Activated CD4-positive, alpha-beta T cell treated with anti-CD3 and anti-CD28 coated beads for 36 hours (primary cell): ENCODE measurements at regions not wholly inside any gene's neighbourhood (a gene's known extent, or its start where the extent isn't known, plus 50 kb on each side); places are given as distances from the start of the nearest gene placed in this dataset.
"Not testable (repeated sequence)": the region's sequence is repeated elsewhere in the genome, so short reads cannot be mapped to it uniquely, and the experiment has no call there.

Source experiments
- ATAC-seq: fragments of 200-7000 bp; cut with Tn5 transposase; one replicate; pipeline ENCODE4 v1.10.0; 2021; ENCODE audit warnings: mild to moderate bottlenecking, moderate library complexity
- CTCF ChIA-PET: fragments of 350-600 bp; sonication (Branson Sonifier 250); formaldehyde crosslinking; loops from one replicate; lab custom pipeline; 2021; ENCODE audit warnings: antibody characterized with exemption; lab: Charles Lee
- POLR2A ChIA-PET: fragments of 350-600 bp; sonication (Branson Sonifier 250); formaldehyde crosslinking; loops from one replicate; lab custom pipeline; 2021; ENCODE audit warnings: antibody characterized with exemption, inconsistent platforms; lab: Charles Lee
- DNase-seq: peaks from one replicate; pipeline ENCODE4 v3.0.0-alpha.2; 2020
- H3K27ac Mint-ChIP-seq: one replicate; pipeline ENCODE4 v1.8.0; 2021; ENCODE audit warnings: mixed read lengths
- H3K27me3 Mint-ChIP-seq: one replicate; pipeline ENCODE4 v1.8.0; 2021; ENCODE audit warnings: mixed read lengths
- H3K36me3 Mint-ChIP-seq: one replicate; pipeline ENCODE4 v1.8.0; 2021; ENCODE audit warnings: low read depth, mixed read lengths
- H3K4me1 Mint-ChIP-seq: one replicate; pipeline ENCODE4 v1.8.0; 2021; ENCODE audit warnings: mixed read lengths
- H3K4me3 Mint-ChIP-seq: one replicate; pipeline ENCODE4 v1.8.0; 2021; ENCODE audit warnings: mild to moderate bottlenecking, moderate library complexity, mixed read lengths
- H3K9me3 Mint-ChIP-seq: one replicate; pipeline ENCODE4 v1.8.0; 2021; ENCODE audit warnings: low read depth, mixed read lengths
- intact Hi-C, 2 experiments: fragments of 100-400 bp; cut with DNase I in 1 of 2; cut with micrococcal nuclease in 1 of 2; formaldehyde crosslinking; loops; one replicate each; pipeline versions ENCODE4 v1.14.2 to v1.15.1; 2022 to 2024; cut with DNase I, micrococcal nuclease

GRCh38 chr6:76788155-76788554, 675.1 kb downstream of the HTR1B start:
- Mint-ChIP-seq H3K36me3 (no peaks in the 10 kb centered on the region), H3K4me3 (no peak overlapping the region), H3K9me3 (peaks cover 13% of the 10 kb centered on the region), H3K27me3 (no peaks in the 10 kb centered on the region), H3K4me1 (no peaks in the 10 kb centered on the region), H3K27ac (no peak overlapping the region)
- POLR2A ChIA-PET, result no interaction called here
- ATAC-seq, result no peak
- CTCF ChIA-PET, result no interaction called here
- intact Hi-C loops, result no loop called here
- DNase-seq, result no peak

DNA sequence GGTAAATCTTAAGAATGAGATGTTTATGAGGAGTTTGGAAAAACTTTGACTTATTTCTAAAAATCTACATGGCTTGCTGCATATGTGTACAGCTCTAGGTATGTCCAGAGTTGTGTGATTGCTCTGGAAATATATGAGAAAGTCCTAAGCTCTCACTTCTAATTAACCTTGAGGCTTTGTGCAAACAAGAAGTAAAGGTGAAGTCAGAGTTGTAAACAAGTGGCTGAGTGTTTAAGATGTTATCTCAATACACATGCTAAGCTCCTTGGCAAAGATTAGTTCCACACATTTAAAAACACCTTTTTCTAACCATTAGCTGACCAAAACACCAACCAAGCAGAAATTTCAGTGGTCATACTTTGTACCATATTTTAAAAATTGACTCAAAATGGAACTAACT, 684.2 kb downstream of the HTR1B start:
- no peaks in the 10 kb centered on the region for H3K4me1 Mint-ChIP-seq
- ATAC-seq (no peak), DNase-seq (no peak)
- no peak overlapping the region for H3K27ac Mint-ChIP-seq
- CTCF ChIA-PET, result interaction anchor here (1.0 kb wide), 1 partner anchor 11 kb away, joined by 3 read pairs; no protein-coding TSS in a partner anchor
- POLR2A ChIA-PET, result no interaction called here
- H3K36me3 Mint-ChIP-seq, result no peaks in the 10 kb centered on the region
- intact Hi-C loops, result no loop called here
- no peak overlapping the region for H3K4me3 Mint-ChIP-seq
- no peaks in the 10 kb centered on the region for H3K27me3 Mint-ChIP-seq
- H3K9me3 Mint-ChIP-seq, result peaks cover 8% of the 10 kb centered on the region

DNA sequence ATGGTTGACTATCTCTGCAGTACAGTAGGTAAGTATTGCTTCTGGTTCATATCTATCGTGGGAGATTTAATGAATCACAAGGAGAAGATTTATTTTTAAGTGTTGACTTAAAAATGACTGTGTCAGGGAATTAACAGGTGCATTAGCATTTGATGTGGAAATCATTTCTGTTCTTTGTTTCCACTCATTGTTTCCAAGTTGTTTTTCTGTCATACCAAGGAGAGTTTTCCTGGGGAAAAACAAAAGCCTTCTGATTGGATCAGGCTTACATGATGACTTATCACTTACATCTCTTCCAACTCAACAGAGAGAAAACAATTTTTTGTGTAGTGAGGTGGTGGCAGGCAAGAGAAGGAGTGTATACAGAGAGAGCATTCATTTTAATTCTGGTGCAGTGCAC, 686.4 kb downstream of the HTR1B start:
- H3K27ac Mint-ChIP-seq, result no peak overlapping the region
- H3K27me3 Mint-ChIP-seq, result no peaks in the 10 kb centered on the region
- DNase-seq (no peak), ATAC-seq (no peak)
- ChIA-PET POLR2A (no interaction called here), CTCF (interaction anchor here (0.6 kb wide), 1 partner anchor 14 kb away, joined by 5 read pairs; no protein-coding TSS in a partner anchor)
- H3K4me1 Mint-ChIP-seq, result no peaks in the 10 kb centered on the region
- no peaks in the 10 kb centered on the region for H3K36me3 Mint-ChIP-seq
- no peak overlapping the region for H3K4me3 Mint-ChIP-seq
- intact Hi-C loops, result no loop called here
- peaks cover 5% of the 10 kb centered on the region for H3K9me3 Mint-ChIP-seq

GRCh38 chr6:76774781-76775384, 688.4 kb downstream of the HTR1B start:
- no peaks in the 10 kb centered on the region for H3K4me1 Mint-ChIP-seq
- no peaks in the 10 kb centered on the region for H3K36me3 Mint-ChIP-seq
- no peaks in the 10 kb centered on the region for H3K27me3 Mint-ChIP-seq
- ChIA-PET CTCF (interaction anchor here (0.6 kb wide), 2 partner anchors 496 to 635 kb away, joined by 3 to 5 read pairs; no protein-coding TSS in a partner anchor), POLR2A (no interaction called here)
- DNase-seq, result no peak
- intact Hi-C loops, result no loop called here
- H3K4me3 Mint-ChIP-seq, result no peak overlapping the region
- H3K9me3 Mint-ChIP-seq, result peaks cover 5% of the 10 kb centered on the region
- no peak overlapping the region for H3K27ac Mint-ChIP-seq
- ATAC-seq, result no peak

DNA sequence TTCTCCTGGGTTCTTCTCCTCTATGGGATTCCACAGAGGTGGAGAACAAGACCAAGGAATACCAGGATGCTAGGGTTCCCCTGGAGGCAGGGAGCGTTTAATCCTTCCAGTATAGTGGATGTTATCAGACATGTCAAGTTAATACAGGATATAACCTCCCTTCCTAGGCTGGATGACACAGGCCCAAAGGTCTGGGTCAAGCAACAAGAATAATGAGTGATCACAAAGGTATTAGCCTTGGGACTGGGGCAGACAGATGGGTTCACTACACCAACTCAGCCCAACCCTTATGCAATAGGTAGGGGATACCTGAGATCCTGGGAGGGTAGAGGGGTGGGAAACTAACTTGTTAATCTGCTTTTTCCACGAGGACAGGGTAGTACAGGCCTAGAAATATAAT, 690.3 kb downstream of the HTR1B start:
- ChIA-PET CTCF (no interaction called here), POLR2A (no interaction called here)
- H3K4me3 Mint-ChIP-seq, result no peak overlapping the region
- no peaks in the 10 kb centered on the region for H3K36me3 Mint-ChIP-seq
- no peaks in the 10 kb centered on the region for H3K4me1 Mint-ChIP-seq
- H3K27ac Mint-ChIP-seq, result no peak overlapping the region
- no peak for DNase-seq
- H3K9me3 Mint-ChIP-seq, result peaks cover 5% of the 10 kb centered on the region
- no peak for ATAC-seq
- no peaks in the 10 kb centered on the region for H3K27me3 Mint-ChIP-seq
- intact Hi-C loops, result no loop called here

- CTCF ChIA-PET, result no interaction called here
- H3K36me3 Mint-ChIP-seq, result no peaks in the 10 kb centered on the region
- no peak for ATAC-seq
- intact Hi-C loops, result no loop called here
- DNase-seq, result no peak
- no peak overlapping the region for H3K4me3 Mint-ChIP-seq
- peaks cover 5% of the 10 kb centered on the region for H3K9me3 Mint-ChIP-seq
- POLR2A ChIA-PET, result no interaction called here
- H3K4me1 Mint-ChIP-seq, result no peaks in the 10 kb centered on the region
- no peaks in the 10 kb centered on the region for H3K27me3 Mint-ChIP-seq
- H3K27ac Mint-ChIP-seq, result no peak overlapping the region
Measured at GRCh38 chr6:76771059-76771634, 692.1 kb downstream of the HTR1B start.

DNA sequence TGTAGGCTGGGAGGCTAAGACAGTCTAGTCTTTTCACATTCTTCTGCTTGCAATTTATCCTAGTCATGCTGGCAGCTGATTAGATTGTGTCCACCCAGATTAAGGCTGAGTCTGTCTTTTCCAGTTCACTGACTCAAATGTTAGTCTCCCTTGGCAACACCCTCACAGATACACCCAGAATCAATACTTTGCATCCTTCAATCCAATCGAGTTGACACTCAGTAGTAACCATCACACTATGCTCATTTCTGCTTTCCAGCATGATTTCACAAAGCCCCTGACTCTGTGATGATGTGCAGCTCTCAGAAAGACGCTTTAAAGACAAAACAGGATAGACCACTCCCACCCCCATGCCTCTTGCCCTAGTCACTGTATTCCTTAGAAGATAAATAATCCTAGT, 693.0 kb downstream of the HTR1B start:
- CTCF ChIA-PET, result no interaction called here
- intact Hi-C loops, result no loop called here
- no peak for ATAC-seq
- Mint-ChIP-seq H3K4me3 (no peak overlapping the region), H3K4me1 (no peaks in the 10 kb centered on the region), H3K27ac (no peak overlapping the region), H3K9me3 (peaks cover 5% of the 10 kb centered on the region), H3K27me3 (no peaks in the 10 kb centered on the region), H3K36me3 (no peaks in the 10 kb centered on the region)
- POLR2A ChIA-PET, result no interaction called here
- no peak for DNase-seq

DNA sequence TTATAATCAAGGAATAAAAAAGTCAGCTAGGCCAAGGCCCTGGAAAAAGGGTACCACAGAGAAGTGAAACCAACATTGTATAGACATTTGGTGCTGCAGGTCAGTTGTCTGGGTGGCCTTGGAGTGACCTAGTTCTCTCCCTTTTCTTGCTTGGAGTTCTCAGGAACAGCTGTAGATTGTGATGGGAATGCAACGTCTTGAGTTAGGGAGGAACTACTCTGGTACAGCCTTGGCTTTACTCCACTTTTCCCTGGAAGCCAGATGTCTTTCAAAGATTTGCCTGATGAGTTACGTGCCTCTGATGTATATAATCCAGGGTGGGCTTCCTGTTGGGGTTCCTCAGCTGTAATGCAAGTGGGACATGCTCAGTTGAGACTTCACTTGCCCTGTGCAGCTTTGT, 694.7 kb downstream of the HTR1B start:
- intact Hi-C loops, result no loop called here
- DNase-seq (no peak), ATAC-seq (no peak)
- H3K9me3 Mint-ChIP-seq, result peaks cover 5% of the 10 kb centered on the region
- no peak overlapping the region for H3K4me3 Mint-ChIP-seq
- no peak overlapping the region for H3K27ac Mint-ChIP-seq
- no peaks in the 10 kb centered on the region for H3K36me3 Mint-ChIP-seq
- ChIA-PET CTCF (interaction anchor here (1.3 kb wide), 1 partner anchor 10 kb away, joined by 3 read pairs; no protein-coding TSS in a partner anchor), POLR2A (no interaction called here)
- H3K27me3 Mint-ChIP-seq, result no peaks in the 10 kb centered on the region
- H3K4me1 Mint-ChIP-seq, result no peaks in the 10 kb centered on the region

GRCh38 chr6:76764057-76764456, 691.6 kb upstream of the IMPG1 start:
- intact Hi-C loops, result no loop called here

GRCh38 chr6:76752841-76753240, 680.4 kb upstream of the IMPG1 start:
- no peaks in the 10 kb centered on the region for H3K27me3 Mint-ChIP-seq
- DNase-seq (no peak), ATAC-seq (no peak)
- ChIA-PET CTCF (no interaction called here), POLR2A (no interaction called here)
- H3K4me3 Mint-ChIP-seq, result no peak overlapping the region
- peaks cover 9% of the 10 kb centered on the region for H3K9me3 Mint-ChIP-seq
- no peaks in the 10 kb centered on the region for H3K4me1 Mint-ChIP-seq
- no peaks in the 10 kb centered on the region for H3K36me3 Mint-ChIP-seq
- no peak overlapping the region for H3K27ac Mint-ChIP-seq
- intact Hi-C loops, result no loop called here

More at GRCh38 chr6:76764057-76764456, 691.6 kb upstream of the IMPG1 start:
- CTCF ChIA-PET, result no interaction called here
- H3K4me1 Mint-ChIP-seq, result no peaks in the 10 kb centered on the region
- peaks cover 7% of the 10 kb centered on the region for H3K9me3 Mint-ChIP-seq
- no peaks in the 10 kb centered on the region for H3K36me3 Mint-ChIP-seq
- no peaks in the 10 kb centered on the region for H3K27me3 Mint-ChIP-seq
- ATAC-seq, result no peak
- H3K27ac Mint-ChIP-seq, result no peak overlapping the region
- POLR2A ChIA-PET, result no interaction called here
- H3K4me3 Mint-ChIP-seq, result no peak overlapping the region
- DNase-seq, result no peak

DNA sequence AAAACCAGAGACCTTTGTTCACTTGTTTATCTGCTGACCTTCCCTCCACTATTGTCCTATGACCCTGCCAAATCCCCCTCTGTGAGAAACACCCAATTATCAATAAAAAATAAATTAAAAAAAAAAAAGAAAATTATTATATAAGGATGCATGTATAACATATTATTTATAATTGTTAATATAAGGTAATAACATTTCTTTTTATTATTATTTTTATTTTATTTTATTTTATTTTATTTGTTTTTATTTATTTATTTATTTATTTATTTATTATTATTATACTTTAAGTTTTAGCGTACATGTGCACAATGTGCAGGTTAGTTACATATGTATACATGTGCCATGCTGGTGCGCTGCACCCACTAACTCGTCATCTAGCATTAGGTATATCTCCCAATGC, 672.9 kb upstream of the IMPG1 start:
- intact Hi-C loops, ATAC-seq, H3K4me3 Mint-ChIP-seq, H3K27ac Mint-ChIP-seq, CTCF ChIA-PET, DNase-seq, POLR2A ChIA-PET, H3K36me3 Mint-ChIP-seq, H3K4me1 Mint-ChIP-seq, H3K27me3 Mint-ChIP-seq, H3K9me3 Mint-ChIP-seq: not testable (repeated sequence)

DNA sequence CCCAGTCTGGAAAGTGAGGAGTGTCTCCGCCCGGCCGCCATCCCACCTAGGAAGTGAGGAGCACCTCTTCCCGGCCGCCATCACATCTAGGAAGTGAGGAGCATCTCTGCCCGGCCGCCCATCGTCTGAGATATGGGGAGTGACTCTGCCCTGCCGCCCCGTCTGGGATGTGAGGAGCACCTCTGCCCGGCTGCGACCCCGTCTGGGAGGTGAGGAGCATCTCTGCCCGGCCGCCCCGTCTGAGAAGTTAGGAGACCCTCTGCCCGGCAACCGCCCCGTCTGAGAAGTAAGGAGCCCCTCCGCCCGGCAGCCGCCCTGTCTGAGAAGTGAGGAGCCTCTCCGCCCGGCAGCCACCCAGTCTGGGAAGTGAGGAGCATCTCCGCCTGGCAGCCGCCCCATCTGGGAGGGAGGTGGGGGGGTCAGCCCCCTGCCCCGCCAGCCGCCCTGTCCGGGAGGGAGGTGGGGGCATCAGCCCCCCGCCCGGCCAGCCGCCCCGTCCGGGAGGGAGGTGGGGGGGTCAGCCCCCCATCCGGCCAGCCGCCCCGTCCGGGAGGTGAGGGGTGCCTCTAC, 671.8 kb upstream of the IMPG1 start:
- H3K27ac Mint-ChIP-seq, CTCF ChIA-PET, H3K9me3 Mint-ChIP-seq, POLR2A ChIA-PET, H3K36me3 Mint-ChIP-seq, H3K27me3 Mint-ChIP-seq, intact Hi-C loops, H3K4me1 Mint-ChIP-seq, H3K4me3 Mint-ChIP-seq, DNase-seq, ATAC-seq: not testable (repeated sequence)
